ENCODE measurements at regions not wholly inside any gene's neighbourhood (a gene's known extent, or its start where the extent isn't known, plus 50 kb on each side); places are given as distances from the start of the nearest gene placed in this dataset.

GRCh38 chr6:120711255-120711654 lies 623.0 kb downstream of the TBC1D32 start:
- no peak for DNase-seq (ENCODE audit: low read depth in 1 of 2, low spot score in 2 of 2)
- CTCF ChIA-PET (ENCODE audit: partially characterized antibody) = no interaction called here
- Histone ChIP-seq H4K20me1 (replicated peaks in 1 of 2; ENCODE audit: control insufficient read depth in 1 of 2, insufficient read depth in 2 of 2, low read length in 2 of 2) (no peaks in the 10 kb centered on the region), H2AK5ac (ENCODE audit: low read depth, low read length) (no peak overlapping the region), H3K27me3 (replicated peaks in 1 of 4; ENCODE audit: control insufficient read depth in 3 of 4, extremely low read depth in 1 of 4, insufficient read depth in 3 of 4, low read length in 3 of 4) (no peaks in the 10 kb centered on the region), H3K79me1 (ENCODE audit: low read depth, low read length) (no peaks in the 10 kb centered on the region), H3K9ac (replicated peaks in 1 of 4; ENCODE audit: extremely low read depth in 1 of 4, low read depth in 3 of 4, low read length in 3 of 4) (no peak overlapping the region), H3K14ac (ENCODE audit: insufficient read length) (no peak overlapping the region), H4K91ac (replicated peaks; ENCODE audit: insufficient read length, low read length) (no peak overlapping the region), H2BK15ac (ENCODE audit: low read length) (no peak overlapping the region), H2BK20ac (ENCODE audit: low read length) (no peak overlapping the region), H4K5ac (ENCODE audit: insufficient read length, low read depth, low read length) (no peak overlapping the region), H3K56ac (replicated peaks; ENCODE audit: insufficient read length, low read depth, low read length) (no peak overlapping the region), H3K79me2 (ENCODE audit: control insufficient read depth in 1 of 2, insufficient read depth in 2 of 2, low read length in 2 of 2) (no peaks in the 10 kb centered on the region), H3K27ac (ENCODE audit: low read depth, low read length) (no peak overlapping the region), H3K23ac (ENCODE audit: insufficient read length) (no peak overlapping the region), H2BK12ac (ENCODE audit: low read depth, low read length) (no peak overlapping the region), H2BK120ac (replicated peaks; ENCODE audit: low read depth, low read length) (no peak overlapping the region), H3K4me1 (replicated peaks in 1 of 4; ENCODE audit: control insufficient read depth in 3 of 4, insufficient read depth in 4 of 4, low read length in 3 of 4) (no peaks in the 10 kb centered on the region), H3K4me2 (ENCODE audit: insufficient read depth in 1 of 2, low read depth in 2 of 2, low read length in 2 of 2) (no peak overlapping the region), H3K36me3 (ENCODE audit: control insufficient read depth in 2 of 4, insufficient read depth in 4 of 4, low read length in 3 of 4) (no peaks in the 10 kb centered on the region), H3K23me2 (ENCODE audit: low read depth, low read length) (no peaks in the 10 kb centered on the region), H3K4me3 (ENCODE audit: extremely low read depth in 1 of 4, insufficient read depth in 2 of 4, low read depth in 3 of 4, low read length in 4 of 4) (no peak overlapping the region), H3K4ac (replicated peaks; ENCODE audit: insufficient read length, low read depth, low read length) (no peak overlapping the region), H3K18ac (ENCODE audit: extremely low read depth, low read length) (no peak overlapping the region), H4K8ac (ENCODE audit: extremely low read depth, insufficient read depth, low read length) (no peak overlapping the region), H3K9me3 (ENCODE audit: insufficient read depth in 2 of 2, low read depth in 1 of 2, low read length in 1 of 2) (no peaks in the 10 kb centered on the region), H2BK5ac (ENCODE audit: low read depth, low read length) (no peak overlapping the region), H2AFZ (ENCODE audit: low read length) (no peak overlapping the region)
- no peak for FAIRE-seq
- POLR2A ChIA-PET (ENCODE audit: partially characterized antibody) = no interaction called here
- TF ChIP-seq EZH2 (IDR thresholded peaks at IDR 0.05; ENCODE audit: low read depth, low read length, severe bottlenecking) = no peak
- TF ChIP-seq ZNF274 (IDR thresholded peaks at IDR 0.05; ENCODE audit: borderline replicate concordance, extremely low read depth, low read length) = no peak
- no peak for TF ChIP-seq EGR1 (IDR thresholded peaks at IDR 0.05; ENCODE audit: borderline replicate concordance, low read depth, low read length)
- TF ChIP-seq TCF12 (IDR thresholded peaks at IDR 0.05; ENCODE audit: low read depth, low read length) = no peak
- TF ChIP-seq TAF7 (optimal IDR thresholded peaks at IDR 0.05; ENCODE audit: borderline replicate concordance, low read depth, low read length) = no peak
- no peak for TF ChIP-seq CBX8 (IDR thresholded peaks at IDR 0.05; ENCODE audit: borderline replicate concordance, low read depth, low read length)
- TF ChIP-seq TEAD4 (IDR thresholded peaks at IDR 0.05; ENCODE audit: low read depth, low read length) = no peak
- no peak for TF ChIP-seq GTF2F1 (IDR thresholded peaks at IDR 0.05; ENCODE audit: borderline replicate concordance, low read depth, low read length)
- TF ChIP-seq BRCA1 (IDR thresholded peaks at IDR 0.05; ENCODE audit: low read depth, low read length) = no peak
- TF ChIP-seq TBP (IDR thresholded peaks at IDR 0.05; ENCODE audit: low read depth, low read length) = no peak
- TF ChIP-seq CEBPB (IDR thresholded peaks at IDR 0.05; ENCODE audit: low read depth, low read length) = no peak
- TF ChIP-seq SP4 (IDR thresholded peaks at IDR 0.05; ENCODE audit: low read length) = no peak
- WGBS, 2 experiments (ENCODE audit: extremely low coverage in 1 of 2, insufficient coverage in 1 of 2, insufficient read length in 1 of 2, insufficient replicate concordance in 2 of 2, low coverage in 1 of 2, low lambda C conversion rate in 2 of 2, missing lambda C conversion rate in 1 of 2) = 91% methylated on average over 3 of the region's 3 CpGs; no CpG with 5 or more reads in 1 of the 2 experiments
